ENCODE measurements at regions not wholly inside any gene's neighbourhood (a gene's known extent, or its start where the extent isn't known, plus 50 kb on each side); places are given as distances from the start of the nearest gene placed in this dataset.

- no peak for DNase-seq (ENCODE audit: low read depth, low spot score)
- no peak overlapping the region for H3K27ac ChIP-seq (ENCODE audit: control insufficient read depth, insufficient read depth)
- POLR2A ChIA-PET: no interaction called here
- no peaks in the 10 kb centered on the region for H3K79me2 ChIP-seq (ENCODE audit: control insufficient read depth, insufficient read depth, low read length)
- H3K9me3 ChIP-seq (replicated peaks; ENCODE audit: control insufficient read depth, insufficient read depth, low read length): no peaks in the 10 kb centered on the region
- H3K4me3 ChIP-seq: no peak overlapping the region
- WGBS (ENCODE audit: insufficient coverage, insufficient replicate concordance, low lambda C conversion rate, missing lambda C conversion rate): 53% methylated on average over 9 of the region's 9 CpGs
- TF ChIP-seq ZNF622 (IDR thresholded peaks at IDR 0.05) (no peak), NR2C2 (IDR thresholded peaks at IDR 0.05; ENCODE audit: borderline replicate concordance, control insufficient read depth, insufficient read length, low read depth) (no peak), BCLAF1 (IDR thresholded peaks at IDR 0.05) (no peak), BACH1 (IDR thresholded peaks at IDR 0.05; ENCODE audit: borderline replicate concordance) (no peak), EP300 (IDR thresholded peaks at IDR 0.05; ENCODE audit: borderline replicate concordance in 1 of 2, control insufficient read depth in 1 of 2, low read depth in 2 of 2, low read length in 2 of 2) (no peak), ZBTB11 (CRISPR knock-in tag; IDR thresholded peaks at IDR 0.05) (no peak), SMC3 (IDR thresholded peaks at IDR 0.05; ENCODE audit: borderline replicate concordance, low read length) (no peak), TBL1XR1 (IDR thresholded peaks at IDR 0.05; ENCODE audit: low read depth, low read length) (no peak), MEF2A (IDR thresholded peaks at IDR 0.05; ENCODE audit: insufficient read depth, low read depth, low read length) (no peak), TCF7 (IDR thresholded peaks at IDR 0.05; ENCODE audit: borderline replicate concordance) (no peak), CREM (IDR thresholded peaks at IDR 0.05; ENCODE audit: low read depth) (no peak), TCF3 (IDR thresholded peaks at IDR 0.05; ENCODE audit: borderline replicate concordance, insufficient read depth, low read depth, low read length) (no peak), BMI1 (IDR thresholded peaks at IDR 0.05; ENCODE audit: borderline replicate concordance) (no peak)
- H3K36me3 ChIP-seq (ENCODE audit: control insufficient read depth in 2 of 2, insufficient read depth in 2 of 2, low read length in 1 of 2): no peaks in the 10 kb centered on the region
- H3K4me2 ChIP-seq (ENCODE audit: control insufficient read depth, insufficient read depth): no peak overlapping the region
- intact Hi-C loops (cut with micrococcal nuclease; ENCODE audit: unreplicated experiment): no loop called here
- FAIRE-seq: no peak
- H3K9ac ChIP-seq (ENCODE audit: control insufficient read depth, insufficient read depth, low read length): no peak overlapping the region
- BruUV-seq (replicated peaks): no TSS peak
- CTCF ChIA-PET: interaction anchor here (1.0 to 2.5 kb wide), 2 partner anchors 9 to 18 kb away, joined by 3 to 8 read pairs; no protein-coding TSS in a partner anchor
- no peaks in the 10 kb centered on the region for H3K27me3 ChIP-seq (replicated peaks in 1 of 2; ENCODE audit: control insufficient read depth in 2 of 2, insufficient read depth in 2 of 2, low read length in 1 of 2)
- no peaks in the 10 kb centered on the region; the same call in 1 of the 2 replicates for H3K4me1 ChIP-seq (ENCODE audit: control insufficient read depth, insufficient read depth, low read length)
- in situ Hi-C loops (cut with MboI): no loop called here
- H2AFZ ChIP-seq (ENCODE audit: control insufficient read depth, low read depth, low read length): no peak overlapping the region
- no peaks in the 10 kb centered on the region for H4K20me1 ChIP-seq (ENCODE audit: control insufficient read depth, insufficient read depth)
- RAD21 ChIA-PET (ENCODE audit: unreplicated experiment): no interaction called here
- ATAC-seq: no peak
- SMC1A ChIA-PET (ENCODE audit: uncharacterized antibody, unreplicated experiment): interaction anchor here (1.1 kb wide), 1 partner anchor 310 kb away, joined by 3 read pairs; no protein-coding TSS in a partner anchor
Observed at GRCh38 chr2:42918671-42919318, 126.4 kb upstream of the HAAO start.
